Smooth muscle cell (in vitro differentiated cells): ENCODE measurements at regions not wholly inside any gene's neighbourhood (a gene's known extent, or its start where the extent isn't known, plus 50 kb on each side); places are given as distances from the start of the nearest gene placed in this dataset.

Source experiments
- DNase-seq: peaks from one replicate; lab custom pipeline; 2025; ENCODE audit not compliant: unreplicated experiment; lab: John Stamatoyannopoulos, UW
- H2AFZ ChIP-seq: fragments of 200-600 bp; sonication (generic); 2 replicates; pipeline ENCODE4 v1.6.0; 2016; ENCODE audit warnings: antibody characterized with exemption, low read depth, mild to moderate bottlenecking
- H3F3A ChIP-seq: fragments of 200-600 bp; sonication (generic); 2 replicates; pipeline ENCODE4 v1.6.0; 2017; ENCODE audit warnings: antibody characterized with exemption, low read depth
- H3K27ac ChIP-seq: fragments of 200-600 bp; sonication (generic); 2 replicates; pipeline ENCODE4 v1.5.1; 2016; ENCODE audit warnings: low read depth, mild to moderate bottlenecking
- H3K27me3 ChIP-seq: fragments of 200-600 bp; sonication (generic); 2 replicates; pipeline ENCODE4 v1.6.1; 2016; ENCODE audit warnings: low read depth, mild to moderate bottlenecking
- H3K36me3 ChIP-seq: fragments of 200-600 bp; sonication (generic); 2 replicates; pipeline ENCODE4 v1.5.1; 2016; ENCODE audit warnings: low read depth
- H3K4me1 ChIP-seq: fragments of 200-600 bp; sonication (generic); 2 replicates; pipeline ENCODE4 v1.5.1; 2016; ENCODE audit warnings: low read depth
- H3K4me2 ChIP-seq: fragments of 200-600 bp; sonication (generic); 2 replicates; pipeline ENCODE4 v1.6.0; 2016; ENCODE audit warnings: mild to moderate bottlenecking
- H3K4me3 ChIP-seq: fragments of 200-600 bp; sonication (generic); 2 replicates; pipeline ENCODE4 v1.5.1; 2016; ENCODE audit warnings: mild to moderate bottlenecking
- H3K79me2 ChIP-seq: fragments of 200-600 bp; sonication (generic); 2 replicates; pipeline ENCODE4 v1.6.0; 2016; ENCODE audit warnings: low read depth, mild to moderate bottlenecking
- H3K9ac ChIP-seq: fragments of 200-600 bp; sonication (generic); 2 replicates; pipeline ENCODE4 v1.6.0; 2016; ENCODE audit warnings: low read depth
- H3K9me3 ChIP-seq: fragments of 200-600 bp; sonication (generic); replicated peaks from 2 replicates; pipeline ENCODE4 v1.5.1; 2016; ENCODE audit warnings: low read depth
- H4K20me1 ChIP-seq: fragments of 200-600 bp; sonication (generic); 2 replicates; pipeline ENCODE4 v1.6.0; 2016; ENCODE audit warnings: low read depth
- CTCF ChIP-seq: fragments of 200-600 bp; sonication (generic); IDR thresholded peaks from 2 replicates; pipeline ENCODE4 v1.5.1; 2017; ENCODE audit warnings: borderline replicate concordance, mild to moderate bottlenecking, antibody characterized with exemption; ENCODE audit not compliant: insufficient read depth, poor library complexity, severe bottlenecking
- WGBS: methylation state at CpG from one replicate; pipeline ENCODE4 v1.1.7; 2016; ENCODE audit warnings: low lambda C conversion rate; 5-methylcytosine and 5-hydroxymethylcytosine counted together

GRCh38 chr7:108697254-108697653, 127.6 kb downstream of the DNAJB9 start:
- Histone ChIP-seq H3K9ac (no peak overlapping the region), H3K27ac (no peak overlapping the region), H3K4me3 (no peak overlapping the region), H3K27me3 (no peaks in the 10 kb centered on the region), H3K9me3 (no peaks in the 10 kb centered on the region), H3K79me2 (no peaks in the 10 kb centered on the region), H3K4me2 (no peak overlapping the region), H3K36me3 (no peaks in the 10 kb centered on the region), H3K4me1 (no peaks in the 10 kb centered on the region), H2AFZ (no peak overlapping the region), H4K20me1 (no peaks in the 10 kb centered on the region), H3F3A (no peaks in the 10 kb centered on the region)
- 74% methylated on average over 4 of the region's 4 CpGs for WGBS
- no peak for DNase-seq
- no peak for TF ChIP-seq CTCF

- Histone ChIP-seq H3K36me3 (no peaks in the 10 kb centered on the region), H3K27me3 (no peaks in the 10 kb centered on the region), H2AFZ (peak overlapping the region; percentile 35), H3K27ac (no peak overlapping the region), H3K79me2 (no peaks in the 10 kb centered on the region), H3K9ac (no peak overlapping the region), H3K4me2 (no peak overlapping the region), H3K4me1 (no peaks in the 10 kb centered on the region), H4K20me1 (no peaks in the 10 kb centered on the region), H3F3A (peaks cover 5% of the 10 kb centered on the region), H3K4me3 (no peak overlapping the region), H3K9me3 (no peaks in the 10 kb centered on the region)
- no peak for DNase-seq
- TF ChIP-seq CTCF = no peak
These were observed 141.9 kb downstream of the DNAJB9 start for GRCh38 chr7:108711611-108712010.

GRCh38 chr7:108716783-108717182, 147.1 kb downstream of the DNAJB9 start:
- peak overlapping the region; percentile 60 for H3K4me2 ChIP-seq
- H3K79me2 ChIP-seq = no peaks in the 10 kb centered on the region
- peak overlapping the region; percentile 87 for H3K27ac ChIP-seq

More at GRCh38 chr7:108716783-108717182, 147.1 kb downstream of the DNAJB9 start:
- H2AFZ ChIP-seq = no peak overlapping the region
- H3K27me3 ChIP-seq = no peaks in the 10 kb centered on the region
- no peaks in the 10 kb centered on the region for H3K9me3 ChIP-seq
- no peak overlapping the region for H3K4me3 ChIP-seq
- DNase-seq = no peak
- TF ChIP-seq CTCF = no peak
- no peaks in the 10 kb centered on the region for H4K20me1 ChIP-seq
- H3K9ac ChIP-seq = peak overlapping the region; percentile 22
- no peaks in the 10 kb centered on the region for H3K36me3 ChIP-seq
- H3F3A ChIP-seq = peaks cover 11% of the 10 kb centered on the region
- WGBS = 28% methylated on average over 1 of the region's 1 CpG
- no peaks in the 10 kb centered on the region for H3K4me1 ChIP-seq
